H9 (cell line): ENCODE measurements at regions not wholly inside any gene's neighbourhood (a gene's known extent, or its start where the extent isn't known, plus 50 kb on each side); places are given as distances from the start of the nearest gene placed in this dataset.

Experiments used
- DNase-seq: peaks from one replicate; pipeline ENCODE4 v3.0.0-alpha.2; 2017
- H2AFZ ChIP-seq: one replicate; pipeline ENCODE4 v1.6.1; 2013; ENCODE audit warnings: mild to moderate bottlenecking, low read length, control low read depth, moderate library complexity
- H2AK5ac ChIP-seq: 2 replicates; pipeline ENCODE4 v1.6.1; 2013; ENCODE audit warnings: low read length, control low read depth, mixed read lengths; ENCODE audit not compliant: insufficient read length
- H2BK120ac ChIP-seq: one replicate; pipeline ENCODE4 v1.6.1; 2013; ENCODE audit warnings: low read depth, mild to moderate bottlenecking, low read length, control low read depth, inconsistent platforms; ENCODE audit not compliant: poor library complexity, severe bottlenecking
- H2BK12ac ChIP-seq: 2 replicates; pipeline ENCODE4 v1.6.1; 2013; ENCODE audit warnings: low read length, control low read depth, mixed read lengths, low read depth; ENCODE audit not compliant: insufficient read length
- H2BK15ac ChIP-seq: 2 replicates; pipeline ENCODE4 v1.6.1; 2013; ENCODE audit warnings: low read depth, low read length, control low read depth
- H2BK20ac ChIP-seq: one replicate; pipeline ENCODE4 v1.6.1; 2013; ENCODE audit warnings: low read depth, mild to moderate bottlenecking, low read length, control low read depth, inconsistent platforms; ENCODE audit not compliant: poor library complexity, severe bottlenecking
- H2BK5ac ChIP-seq: 2 replicates; pipeline ENCODE4 v1.6.1; 2013; ENCODE audit warnings: low read length, control low read depth, mixed read lengths; ENCODE audit not compliant: insufficient read length
- H3K14ac ChIP-seq: 2 replicates; pipeline ENCODE4 v1.6.1; 2013; ENCODE audit warnings: low read length, control low read depth; ENCODE audit not compliant: insufficient read depth
- H3K18ac ChIP-seq: 2 replicates; pipeline ENCODE4 v1.6.1; 2013; ENCODE audit warnings: low read depth, mild to moderate bottlenecking, mixed read lengths, low read length, control low read depth; ENCODE audit not compliant: insufficient read length
- H3K23ac ChIP-seq: 2 replicates; pipeline ENCODE4 v1.6.1; 2013; ENCODE audit warnings: low read length, control low read depth, mixed read lengths, low read depth; ENCODE audit not compliant: insufficient read length
- H3K23me2 ChIP-seq: 2 replicates; pipeline ENCODE4 v1.6.1; 2013; ENCODE audit warnings: low read depth, mild to moderate bottlenecking, mixed read lengths, low read length, control low read depth; ENCODE audit not compliant: insufficient read length, poor library complexity, severe bottlenecking
- H3K27ac ChIP-seq: 2 replicates; pipeline ENCODE4 v1.5.1; 2013; ENCODE audit warnings: low read length, control low read depth, mixed read lengths, low read depth; ENCODE audit not compliant: insufficient read length
- H3K27me3 ChIP-seq: 2 replicates; pipeline ENCODE4 v1.6.1; 2013; ENCODE audit warnings: low read length, control low read depth, inconsistent platforms; ENCODE audit not compliant: insufficient read depth
- H3K4ac ChIP-seq: 2 replicates; pipeline ENCODE4 v1.6.1; 2013; ENCODE audit warnings: low read depth, mild to moderate bottlenecking, control low read depth, inconsistent platforms, low read length, moderate library complexity
- H3K4me1 ChIP-seq: 2 replicates; pipeline ENCODE4 v1.6.1; 2013; ENCODE audit warnings: low read length, control low read depth, inconsistent platforms; ENCODE audit not compliant: insufficient read depth
- H3K4me2 ChIP-seq: 2 replicates; pipeline ENCODE4 v1.6.1; 2013; ENCODE audit warnings: low read length, control low read depth, mixed read lengths; ENCODE audit not compliant: insufficient read length, insufficient read depth
- H3K56ac ChIP-seq: 2 replicates; pipeline ENCODE4 v1.6.1; 2013; ENCODE audit warnings: low read depth, mild to moderate bottlenecking, mixed read lengths, low read length, control low read depth; ENCODE audit not compliant: insufficient read length
- H3K79me1 ChIP-seq: 2 replicates; pipeline ENCODE4 v1.6.1; 2013; ENCODE audit warnings: low read depth, mild to moderate bottlenecking, moderate library complexity, low read length, control low read depth, inconsistent platforms; ENCODE audit not compliant: insufficient read depth, poor library complexity, severe bottlenecking
- H3K79me2 ChIP-seq: 2 replicates; pipeline ENCODE4 v1.6.1; 2013; ENCODE audit warnings: low read length, control low read depth, inconsistent platforms; ENCODE audit not compliant: insufficient read depth
- H3K9ac ChIP-seq: 2 replicates; pipeline ENCODE4 v1.6.1; 2013; ENCODE audit warnings: low read length, control low read depth, mixed read lengths; ENCODE audit not compliant: insufficient read length; ENCODE audit errors: extremely low read depth
- H3K9me3 ChIP-seq: one replicate; pipeline ENCODE4 v1.6.1; 2013; ENCODE audit warnings: low read depth, low read length, inconsistent platforms; ENCODE audit not compliant: control insufficient read depth
- H3T11ph ChIP-seq: one replicate; pipeline ENCODE4 v1.6.1; 2013; ENCODE audit warnings: mild to moderate bottlenecking, low read length, control low read depth, inconsistent platforms
- H4K20me1 ChIP-seq: one replicate; pipeline ENCODE4 v1.6.1; 2013; ENCODE audit not compliant: control insufficient read depth, insufficient read length, insufficient read depth
- H4K5ac ChIP-seq: 2 replicates; pipeline ENCODE4 v1.6.1; 2013; ENCODE audit warnings: low read depth, mild to moderate bottlenecking, mixed read lengths, low read length, control low read depth; ENCODE audit not compliant: insufficient read length
- H4K8ac ChIP-seq: replicated peaks from 2 replicates; pipeline ENCODE4 v1.6.1; 2013; ENCODE audit warnings: low read length, control low read depth, mixed read lengths, low read depth; ENCODE audit not compliant: insufficient read length
- H4K91ac ChIP-seq: 2 replicates; pipeline ENCODE4 v1.6.1; 2013; ENCODE audit warnings: low read depth, mild to moderate bottlenecking, moderate library complexity, mixed read lengths, low read length, control low read depth; ENCODE audit not compliant: insufficient read length
- H3K27ac Mint-ChIP-seq, 3 experiments: 2 replicates in 2 of 3; 3 replicates in 1 of 3; pipeline ENCODE4 v1.8.0; 2020 to 2021; ENCODE audit warnings: mixed read lengths in 3 of 3, mild to moderate bottlenecking in 1 of 3, moderate library complexity in 1 of 3
- H3K27me3 Mint-ChIP-seq: 2 replicates; pipeline ENCODE4 v1.8.0; 2021; ENCODE audit warnings: low read depth, mild to moderate bottlenecking, moderate library complexity, mixed read lengths
- H3K36me3 Mint-ChIP-seq, 3 experiments: 2 replicates in 2 of 3; 3 replicates in 1 of 3; pipeline ENCODE4 v1.8.0; 2020 to 2021; ENCODE audit warnings: low read depth in 3 of 3, mixed read lengths in 3 of 3; ENCODE audit not compliant: insufficient read depth in 1 of 3
- H3K4me1 Mint-ChIP-seq, 2 experiments: 2 replicates each; pipeline ENCODE4 v1.8.0; 2020; ENCODE audit warnings: mixed read lengths in 2 of 2
- H3K4me3 Mint-ChIP-seq, 2 experiments: 2 replicates in 1 of 2; 3 replicates in 1 of 2; pipeline ENCODE4 v1.8.0; 2020 to 2021; ENCODE audit warnings: mild to moderate bottlenecking in 2 of 2, mixed read lengths in 2 of 2, moderate library complexity in 1 of 2
- H3K9me3 Mint-ChIP-seq, 2 experiments: 2 replicates in 1 of 2; 3 replicates in 1 of 2; pipeline ENCODE4 v1.8.0; 2020; ENCODE audit warnings: mild to moderate bottlenecking in 2 of 2, mixed read lengths in 2 of 2, moderate library complexity in 1 of 2
- WGBS: extraction: QIAGEN DNeasy Blood & Tissue Kit; methylation state at CpG from one replicate; pipeline ENCODE4 v1.1.7; 2013; ENCODE audit warnings: missing lambda C conversion rate, low lambda C conversion rate, mixed read lengths; ENCODE audit not compliant: insufficient read length; ENCODE audit errors: extremely low coverage; 5-methylcytosine and 5-hydroxymethylcytosine counted together
- TF ChIP-seq, protein P1 (sequence below): fragments of 200-600 bp; sonication (generic); conservative IDR thresholded peaks from 3 replicates; pipeline ENCODE4 v1.8.0; 2021; ENCODE audit warnings: antibody characterized with exemption, mild to moderate bottlenecking

DNA sequence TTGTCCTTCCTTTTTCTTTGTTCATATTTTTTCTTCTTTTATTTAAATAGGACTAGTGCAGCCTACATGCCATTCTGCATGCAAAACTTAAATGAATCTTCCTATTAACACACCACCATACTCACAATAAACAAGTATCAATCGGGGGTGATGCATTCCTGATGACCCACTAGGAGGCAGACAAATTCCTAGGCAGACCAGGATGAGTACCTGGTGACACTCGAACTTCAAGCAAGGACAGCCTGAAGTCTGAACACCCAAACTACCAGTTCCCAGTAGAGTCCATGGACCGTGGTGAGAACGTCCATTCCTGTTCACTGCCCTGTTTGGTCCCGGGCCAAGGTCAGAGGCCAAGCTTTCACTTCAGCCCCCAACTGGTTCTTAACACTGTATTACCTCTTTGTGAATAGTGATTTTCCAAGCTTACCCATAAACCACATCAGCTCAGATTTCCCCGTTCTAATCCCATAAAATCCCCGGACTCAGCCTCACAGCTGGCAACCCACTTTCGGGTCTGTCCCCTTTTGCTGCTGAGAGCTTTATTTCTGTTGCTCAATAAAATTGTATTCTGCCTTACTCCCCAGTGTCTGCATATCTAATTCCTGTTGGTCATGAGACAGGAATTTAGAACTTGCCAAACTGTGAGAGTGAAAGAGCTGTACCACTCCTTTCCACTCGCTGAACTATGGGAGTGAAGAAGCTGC, 1286.6 kb downstream of the FSTL5 start:
- Histone ChIP-seq H2AK5ac (no peak overlapping the region), H2BK15ac (no peak overlapping the region), H3K4ac (no peak overlapping the region), H2AFZ (no peak overlapping the region), H2BK5ac (no peak overlapping the region), H2BK120ac (no peak overlapping the region), H3K4me1 (no peaks in the 10 kb centered on the region), H4K20me1 (no peaks in the 10 kb centered on the region), H3K23me2 (no peaks in the 10 kb centered on the region), H4K91ac (no peak overlapping the region), H3K79me2 (no peaks in the 10 kb centered on the region), H4K5ac (no peak overlapping the region), H3K56ac (no peak overlapping the region), H3K4me2 (no peak overlapping the region), H4K8ac (no peak overlapping the region), H3K27me3 (no peaks in the 10 kb centered on the region), H3K9me3 (no peaks in the 10 kb centered on the region), H3K9ac (no peak overlapping the region), H3K27ac (no peak overlapping the region), H3T11ph (no peak overlapping the region), H3K14ac (no peak overlapping the region), H3K79me1 (no peaks in the 10 kb centered on the region), H2BK20ac (no peak overlapping the region), H3K23ac (no peak overlapping the region), H2BK12ac (no peak overlapping the region), H3K18ac (no peak overlapping the region)
- no CpG with 5 or more reads among the region's 9 CpGs for WGBS
- Mint-ChIP-seq H3K4me3 (no peak overlapping the region), H3K9me3 (peaks cover 0 to under 1% of the 10 kb centered on the region in 2 experiments; a peak in 2 of 5 replicates), H3K36me3 (no peaks in the 10 kb centered on the region), H3K27ac (0 out of 7 replicates have a peak overlapping the region, but pooled peaks of 1 of the 3 experiments have one; percentile 36), H3K27me3 (no peaks in the 10 kb centered on the region), H3K4me1 (peaks cover 0 to 4% of the 10 kb centered on the region in 2 experiments; a peak in 1 of 4 replicates)
- no peak for DNase-seq
- TF ChIP-seq, protein P1, sequence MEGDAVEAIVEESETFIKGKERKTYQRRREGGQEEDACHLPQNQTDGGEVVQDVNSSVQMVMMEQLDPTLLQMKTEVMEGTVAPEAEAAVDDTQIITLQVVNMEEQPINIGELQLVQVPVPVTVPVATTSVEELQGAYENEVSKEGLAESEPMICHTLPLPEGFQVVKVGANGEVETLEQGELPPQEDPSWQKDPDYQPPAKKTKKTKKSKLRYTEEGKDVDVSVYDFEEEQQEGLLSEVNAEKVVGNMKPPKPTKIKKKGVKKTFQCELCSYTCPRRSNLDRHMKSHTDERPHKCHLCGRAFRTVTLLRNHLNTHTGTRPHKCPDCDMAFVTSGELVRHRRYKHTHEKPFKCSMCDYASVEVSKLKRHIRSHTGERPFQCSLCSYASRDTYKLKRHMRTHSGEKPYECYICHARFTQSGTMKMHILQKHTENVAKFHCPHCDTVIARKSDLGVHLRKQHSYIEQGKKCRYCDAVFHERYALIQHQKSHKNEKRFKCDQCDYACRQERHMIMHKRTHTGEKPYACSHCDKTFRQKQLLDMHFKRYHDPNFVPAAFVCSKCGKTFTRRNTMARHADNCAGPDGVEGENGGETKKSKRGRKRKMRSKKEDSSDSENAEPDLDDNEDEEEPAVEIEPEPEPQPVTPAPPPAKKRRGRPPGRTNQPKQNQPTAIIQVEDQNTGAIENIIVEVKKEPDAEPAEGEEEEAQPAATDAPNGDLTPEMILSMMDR, result peak; percentile 40; the same call in 1 of the 3 replicates
